ENCODE measurements at regions not wholly inside any gene's neighbourhood (a gene's known extent, or its start where the extent isn't known, plus 50 kb on each side); places are given as distances from the start of the nearest gene placed in this dataset.

- Histone ChIP-seq H3K9ac (ENCODE audit: insufficient read depth in 1 of 2, low read length in 2 of 2) (no peak overlapping the region), H3K4me3 (no peak overlapping the region), H3K36me3 (ENCODE audit: control insufficient read depth in 4 of 4, insufficient read depth in 4 of 4, low read length in 4 of 4) (no peaks in the 10 kb centered on the region), H3K4me1 (ENCODE audit: control insufficient read depth in 5 of 5, insufficient read depth in 5 of 5, low read length in 5 of 5) (peaks cover 0 to 41% (median 0%) of the 10 kb centered on the region in 5 donors), H3K9me3 (ENCODE audit: control insufficient read depth in 4 of 4, insufficient read depth in 3 of 4, low read length in 3 of 4) (no peaks in the 10 kb centered on the region), H3K27ac (ENCODE audit: low read depth in 1 of 2, low read length in 1 of 2) (no peak overlapping the region), H3K27me3 (ENCODE audit: control insufficient read depth in 3 of 3, insufficient read depth in 3 of 3, low read length in 2 of 3) (no peaks in the 10 kb centered on the region)
- TF ChIP-seq CTCF (IDR thresholded peaks at IDR 0.05; ENCODE audit: control extremely low read depth, extremely low read depth): no peak
- ATAC-seq (ENCODE audit: insufficient read depth, low FRiP score) (no peak), DNase-seq (no peak)
- WGBS, 2 donors: 70 to 81% methylated on average over 6 of the region's 6 CpGs
Measured at GRCh38 chr6:14792118-14792955, 453.5 kb upstream of the JARID2 start.

- TF ChIP-seq CTCF (IDR thresholded peaks at IDR 0.05; ENCODE audit: control extremely low read depth, extremely low read depth): no peak
- DNase-seq (no peak), ATAC-seq (ENCODE audit: insufficient read depth, low FRiP score) (no peak)
- no peak overlapping the region for H3K4me3 ChIP-seq
- H3K27ac ChIP-seq (ENCODE audit: low read depth in 1 of 2, low read length in 1 of 2): no peak overlapping the region
- H3K36me3 ChIP-seq (ENCODE audit: control insufficient read depth in 4 of 4, insufficient read depth in 4 of 4, low read length in 4 of 4): no peaks in the 10 kb centered on the region
- no peak overlapping the region for H3K9ac ChIP-seq (ENCODE audit: insufficient read depth in 1 of 2, low read length in 2 of 2)
- WGBS, 2 donors: 79 to 91% methylated on average over 7 of the region's 7 CpGs
- H3K9me3 ChIP-seq (ENCODE audit: control insufficient read depth in 4 of 4, insufficient read depth in 3 of 4, low read length in 3 of 4): peaks cover 0 to 1% (median 0%) of the 10 kb centered on the region in 4 donors
- no peaks in the 10 kb centered on the region for H3K27me3 ChIP-seq (ENCODE audit: control insufficient read depth in 3 of 3, insufficient read depth in 3 of 3, low read length in 2 of 3)
- peaks cover 0 to 18% (median 0%) of the 10 kb centered on the region in 5 donors for H3K4me1 ChIP-seq (ENCODE audit: control insufficient read depth in 5 of 5, insufficient read depth in 5 of 5, low read length in 5 of 5)
Measured at GRCh38 chr6:14795451-14795850, 450.4 kb upstream of the JARID2 start.

- peaks cover 0 to 1% (median 0%) of the 10 kb centered on the region in 4 donors for H3K9me3 ChIP-seq (ENCODE audit: control insufficient read depth in 4 of 4, insufficient read depth in 3 of 4, low read length in 3 of 4)
- DNase-seq (no peak), ATAC-seq (ENCODE audit: insufficient read depth, low FRiP score) (no peak)
- H3K27ac ChIP-seq (ENCODE audit: low read depth in 1 of 2, low read length in 1 of 2): no peak overlapping the region
- H3K4me3 ChIP-seq: no peak overlapping the region
- no peaks in the 10 kb centered on the region for H3K27me3 ChIP-seq (ENCODE audit: control insufficient read depth in 3 of 3, insufficient read depth in 3 of 3, low read length in 2 of 3)
- peaks cover 0 to 4% (median 3%) of the 10 kb centered on the region in 5 donors for H3K4me1 ChIP-seq (ENCODE audit: control insufficient read depth in 5 of 5, insufficient read depth in 5 of 5, low read length in 5 of 5)
- WGBS, 2 donors: 86 to 93% methylated on average over 2 of the region's 2 CpGs
- H3K36me3 ChIP-seq (ENCODE audit: control insufficient read depth in 4 of 4, insufficient read depth in 4 of 4, low read length in 4 of 4): no peaks in the 10 kb centered on the region
- H3K9ac ChIP-seq (ENCODE audit: insufficient read depth in 1 of 2, low read length in 2 of 2): no peak overlapping the region
- TF ChIP-seq CTCF (IDR thresholded peaks at IDR 0.05; ENCODE audit: control extremely low read depth, extremely low read depth): no peak
Measured at GRCh38 chr6:14796974-14797762, 448.7 kb upstream of the JARID2 start.
